NCI-H1105 treated with DMSO at 0.1 percent for 48 hours (cell line): ENCODE measurements at regions not wholly inside any gene's neighbourhood (a gene's known extent, or its start where the extent isn't known, plus 50 kb on each side); places are given as distances from the start of the nearest gene placed in this dataset.

ENCODE experiments used
- DNase-seq: peaks from one replicate; lab custom pipeline; 2025; lab: John Stamatoyannopoulos, UW

DNA sequence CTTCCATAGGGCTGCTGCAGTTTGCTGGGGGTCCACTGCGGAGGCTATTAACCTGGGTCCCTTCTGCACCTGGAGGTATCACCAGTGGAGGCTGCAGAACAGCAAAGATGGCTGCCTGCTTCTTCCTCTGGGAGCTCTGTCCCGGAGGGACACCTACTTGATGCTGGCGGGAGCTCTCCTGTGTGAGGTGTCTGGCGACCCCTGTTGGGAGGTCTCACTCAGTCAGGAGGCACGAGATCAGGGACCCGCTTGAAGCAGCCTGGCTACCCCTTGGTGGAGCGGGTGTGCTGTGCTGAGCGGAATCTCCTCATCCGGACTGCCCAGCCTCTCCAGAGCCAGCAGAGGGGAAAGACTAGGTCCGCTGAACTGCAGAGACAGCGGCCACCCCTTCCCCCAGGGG, 56.0 kb upstream of the CTXND1 start:
- DNase-seq = no peak

DNA sequence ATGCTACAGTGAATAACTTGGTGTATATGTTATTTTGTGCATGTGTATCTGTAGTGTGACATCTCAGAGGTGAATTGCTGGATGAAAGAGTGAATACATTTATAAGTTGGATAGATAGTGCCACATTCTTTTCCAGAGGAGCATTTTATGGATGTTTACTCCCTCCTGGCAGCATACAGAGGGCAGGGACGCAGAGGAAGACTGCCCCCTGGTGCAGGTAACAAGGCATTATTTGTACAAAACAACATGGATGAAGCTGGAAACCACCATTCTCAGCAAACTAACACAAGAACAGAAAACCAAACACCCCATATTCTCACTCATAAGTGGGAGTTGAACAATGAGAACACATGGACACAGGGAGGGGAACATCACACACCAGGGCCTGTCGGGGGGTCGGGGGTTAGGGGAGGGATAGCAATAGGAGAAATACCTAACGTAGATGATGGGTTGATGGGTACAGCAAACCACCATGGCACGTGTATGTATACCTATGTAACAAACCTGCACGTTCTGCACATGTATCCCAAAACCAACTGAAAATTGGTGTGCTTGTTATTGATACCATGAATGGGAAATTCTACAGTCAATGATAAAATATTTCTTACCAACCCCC, 57.9 kb upstream of the CTXND1 start:
- DNase-seq = peak; percentile 5

DNA sequence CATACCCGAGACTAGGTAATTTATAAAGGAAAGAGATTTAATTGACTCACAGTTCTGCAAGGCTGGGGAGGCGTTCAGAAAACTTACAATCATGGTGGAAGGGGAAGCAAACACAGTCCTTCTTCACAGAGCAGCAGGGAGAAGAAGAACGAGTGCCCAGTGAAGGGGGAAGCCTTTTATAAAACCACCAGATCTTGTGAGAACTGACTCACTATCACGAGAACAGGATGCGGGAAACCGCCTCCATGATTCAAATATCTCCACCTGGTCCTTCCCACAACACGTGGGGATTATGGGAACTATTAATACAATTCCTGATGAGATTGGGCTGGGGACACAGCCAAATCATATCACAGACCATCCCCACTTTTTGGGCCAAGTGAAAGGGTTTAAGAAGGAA, 58.8 kb upstream of the CTXND1 start:
- no peak for DNase-seq

DNA sequence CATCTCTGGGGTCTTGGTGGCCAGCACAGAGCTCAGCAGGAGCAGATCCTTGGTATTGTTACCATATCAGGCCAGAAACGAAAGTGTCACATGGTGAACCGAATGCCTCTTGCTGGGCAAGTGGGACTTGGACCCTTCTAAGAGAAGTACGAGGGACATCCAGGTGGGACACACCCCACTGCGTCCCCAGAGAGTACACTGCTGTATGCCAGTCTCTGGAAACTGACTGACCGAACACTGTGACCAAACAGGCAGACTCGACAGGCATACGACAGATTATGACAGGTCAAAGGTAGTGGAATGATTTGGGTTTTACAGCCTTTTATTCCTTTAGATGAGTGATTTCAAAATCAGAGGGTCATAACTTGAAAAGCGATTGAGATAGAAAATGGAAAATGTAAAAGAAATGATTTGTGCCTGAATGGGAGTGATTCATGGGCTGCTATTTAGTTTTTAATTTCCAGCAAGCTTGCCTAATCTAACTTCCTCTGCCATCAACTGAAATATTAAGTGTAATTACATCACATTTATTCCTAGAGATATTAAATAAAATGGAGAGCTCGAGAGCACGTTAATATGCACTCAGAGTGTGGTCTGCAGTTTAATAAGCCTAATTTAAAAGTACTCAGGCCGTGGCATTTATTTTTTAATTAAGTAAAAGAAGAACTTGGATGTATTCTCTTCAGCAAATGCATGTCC, 63.4 kb upstream of the CTXND1 start:
- DNase-seq = no peak

DNA sequence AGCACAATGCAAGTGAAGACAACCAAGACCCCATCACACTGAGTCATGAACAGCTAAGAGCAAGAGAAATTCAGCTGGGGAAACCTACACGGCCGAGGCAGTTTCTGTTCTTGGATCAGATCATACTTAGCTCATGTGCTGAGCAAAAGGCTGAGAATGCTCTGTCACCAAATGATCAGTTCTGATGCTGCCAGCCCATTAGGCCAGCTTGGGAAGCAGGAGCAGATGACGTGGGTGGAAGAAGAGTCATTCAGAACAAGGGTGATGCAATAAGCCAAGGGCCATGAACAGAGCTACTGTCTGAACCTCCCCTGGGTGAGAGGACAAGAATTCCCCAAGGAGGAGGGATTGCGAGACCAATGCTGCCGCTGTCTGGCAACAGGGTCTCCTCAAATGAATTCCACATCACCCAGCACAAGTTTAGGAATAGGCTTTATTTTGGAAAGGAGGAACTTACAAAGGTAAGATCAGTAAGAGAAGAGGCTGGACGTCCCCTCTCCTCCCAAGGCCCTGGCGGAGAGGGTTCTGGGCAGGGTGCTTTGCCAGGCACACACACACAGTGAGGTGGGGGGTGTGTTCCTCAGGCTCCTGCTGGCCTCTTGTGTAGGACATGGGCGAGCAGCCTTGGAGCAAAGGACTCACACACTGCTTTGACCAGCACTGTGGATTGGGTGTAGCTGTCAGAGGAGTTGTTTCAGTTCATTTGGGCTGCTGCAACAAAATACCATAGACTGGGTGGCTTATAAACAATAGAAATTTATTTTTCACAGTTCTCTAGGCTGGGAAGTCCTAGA, 65.6 kb upstream of the CTXND1 start:
- DNase-seq = no peak

DNA sequence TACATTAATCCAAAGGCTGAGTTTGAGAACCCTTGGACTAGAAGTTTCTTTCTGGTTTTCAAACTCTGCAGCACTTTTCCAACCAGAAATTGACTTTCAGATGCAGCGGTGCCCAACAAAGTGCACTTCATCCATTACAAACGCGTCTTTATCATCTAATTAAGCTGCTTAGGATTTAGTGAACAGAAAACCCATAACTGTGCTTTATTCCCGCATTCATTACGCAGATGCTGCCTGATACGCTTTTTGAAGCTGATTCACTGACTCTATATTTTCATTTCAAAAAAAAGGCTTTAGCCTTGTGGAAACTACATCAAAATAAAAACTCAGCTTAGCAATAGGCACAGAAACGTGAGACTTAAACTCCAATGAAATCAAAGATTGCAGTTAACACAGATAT, 69.8 kb upstream of the CTXND1 start:
- DNase-seq = no peak

DNA sequence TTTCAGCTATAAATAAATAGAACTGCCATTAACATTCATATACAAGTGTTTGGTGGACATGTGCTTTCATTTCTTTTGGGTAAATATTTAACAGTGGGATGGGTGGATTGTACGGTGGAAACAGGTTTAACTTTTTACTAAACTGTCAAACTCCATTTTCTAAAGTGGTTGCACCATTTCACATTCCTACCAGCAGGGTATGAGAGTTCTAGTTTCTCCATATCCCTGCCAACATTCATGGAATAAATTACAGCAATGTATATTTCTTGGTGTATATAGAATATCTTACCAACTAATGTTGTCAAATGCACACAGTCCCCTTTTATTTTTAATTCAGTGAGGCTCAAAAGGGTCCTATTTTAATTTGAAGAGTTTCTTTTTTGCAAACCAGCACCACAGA, 71.3 kb upstream of the CTXND1 start:
- DNase-seq = no peak

DNA sequence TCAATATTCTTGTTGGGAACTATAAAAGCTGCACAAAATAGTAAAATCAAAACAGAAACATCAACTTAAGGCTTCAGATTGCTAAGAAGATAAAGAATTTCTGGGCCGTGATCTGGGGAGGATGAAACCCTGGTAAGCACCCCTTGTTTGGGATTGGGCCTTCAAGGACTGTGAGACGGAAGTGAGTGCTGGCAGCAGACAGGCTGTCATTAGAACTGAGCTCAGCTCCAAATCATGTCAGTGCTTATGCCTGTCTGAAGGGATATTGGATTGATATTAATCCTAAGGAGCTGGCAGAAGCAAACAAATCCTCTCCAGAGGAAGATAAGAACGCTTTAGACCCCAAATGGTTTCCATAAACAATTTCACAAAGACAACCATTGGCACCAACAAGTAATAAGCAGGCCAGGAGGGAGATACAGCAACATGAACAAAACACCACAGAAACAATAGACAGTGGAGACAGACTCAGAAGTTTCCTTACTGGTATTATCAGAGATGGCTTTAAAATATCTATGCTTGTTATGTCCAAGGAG, 72.6 kb upstream of the CTXND1 start:
- no peak for DNase-seq

DNA sequence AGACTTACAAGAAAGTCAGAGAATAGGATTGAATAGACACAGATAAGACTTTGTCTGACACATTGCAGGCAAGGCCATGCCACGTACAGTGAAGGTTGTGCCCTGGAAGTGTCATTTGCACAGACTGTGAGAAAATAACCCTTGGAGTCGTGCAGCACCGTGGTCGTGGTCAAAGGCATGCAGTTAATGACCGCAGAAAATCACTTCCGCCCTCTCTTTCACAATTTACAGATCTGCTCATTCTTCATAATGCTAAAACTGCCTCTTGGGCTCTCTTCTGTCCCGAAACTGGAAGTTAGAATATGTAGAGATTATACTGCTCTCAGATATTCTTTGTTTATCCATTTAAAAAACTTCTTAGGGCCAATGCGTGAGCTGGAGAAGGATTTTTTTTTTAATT, 73.2 kb upstream of the CTXND1 start:
- DNase-seq = no peak

DNA sequence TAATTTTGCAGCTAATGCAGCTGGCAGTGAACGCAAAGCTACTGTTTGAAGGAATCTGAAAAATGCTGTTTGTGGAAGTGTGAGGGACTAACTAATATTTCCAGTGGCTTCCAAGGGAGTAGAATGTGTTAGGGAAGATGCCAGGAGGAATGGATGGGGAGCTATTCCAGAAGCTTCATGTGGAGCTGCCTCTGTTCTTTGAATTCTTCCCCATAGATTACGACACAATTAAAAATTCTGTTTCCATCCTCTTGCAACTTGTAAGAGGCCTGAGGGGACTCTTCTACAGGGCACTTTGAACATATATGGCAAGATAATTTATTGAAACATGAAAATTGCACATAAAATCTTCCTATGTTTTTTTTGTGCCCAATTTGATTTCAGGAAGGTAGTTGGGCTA, 74.3 kb upstream of the CTXND1 start:
- no peak for DNase-seq

DNA sequence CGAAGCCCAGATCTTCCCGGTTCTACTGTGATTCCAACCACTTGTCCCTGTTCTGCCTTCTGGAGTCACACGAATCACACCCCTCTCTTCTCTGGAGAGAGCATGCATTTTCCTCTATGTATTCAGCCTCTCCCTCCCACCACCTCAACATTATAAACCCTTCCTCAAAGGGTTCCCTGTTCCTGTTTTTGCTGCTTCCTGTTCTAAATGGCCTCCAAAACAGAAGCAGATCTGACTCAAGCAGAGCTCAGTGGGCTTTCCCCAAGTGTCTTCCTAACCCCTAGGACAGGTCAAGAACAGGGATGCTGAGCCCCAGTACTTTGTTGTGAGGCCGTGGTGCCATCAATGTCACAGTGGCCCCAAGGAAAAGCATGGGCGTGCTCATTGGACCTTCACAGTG, 75.7 kb upstream of the ARNT2 start:
- no peak for DNase-seq

DNA sequence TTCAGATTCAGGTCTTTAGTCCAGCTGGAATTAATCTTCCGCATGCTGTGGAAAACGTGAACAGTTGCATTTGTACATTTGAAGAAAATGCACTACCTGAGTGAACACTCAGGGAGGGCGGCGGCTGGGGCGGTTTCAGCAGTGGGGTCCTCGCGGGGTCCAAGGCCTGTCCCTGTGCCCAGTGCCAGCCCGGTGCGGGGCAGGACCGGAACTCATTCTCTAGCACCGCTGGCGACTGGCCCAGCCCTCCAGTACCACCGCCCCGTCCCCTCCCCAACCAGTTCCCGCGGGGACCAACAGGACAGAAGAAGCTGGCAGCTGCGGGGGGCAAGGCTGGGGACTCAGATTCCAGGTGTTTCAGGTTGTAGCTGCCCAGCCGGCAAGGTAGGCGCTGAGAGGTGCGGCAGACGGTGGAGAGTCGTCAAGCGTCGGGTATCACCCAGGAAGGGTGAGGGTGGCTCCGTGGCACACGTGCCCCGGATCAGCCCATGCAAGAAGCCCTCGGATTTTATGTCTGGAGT, 72.2 kb upstream of the ARNT2 start:
- no peak for DNase-seq

DNA sequence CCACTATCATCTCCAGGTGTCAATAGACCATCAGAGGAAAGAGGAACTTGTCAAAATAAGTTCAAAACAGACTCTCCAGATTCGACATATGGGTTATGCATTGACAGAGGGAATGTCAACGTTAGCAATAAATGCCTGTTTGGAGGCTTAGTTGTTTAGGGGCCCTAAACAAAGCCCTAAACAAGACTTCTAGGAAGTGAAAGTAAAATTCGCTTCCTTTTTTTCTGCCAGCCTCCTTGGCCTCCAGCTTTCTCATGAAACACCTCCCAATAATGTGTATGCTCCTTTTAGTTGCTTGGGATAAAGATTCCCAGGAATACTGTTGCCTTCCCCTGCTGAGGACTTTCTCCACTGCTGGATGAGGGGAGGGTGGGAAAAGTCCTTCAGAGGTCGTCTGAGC, 70.9 kb upstream of the ARNT2 start:
- DNase-seq = no peak

DNA sequence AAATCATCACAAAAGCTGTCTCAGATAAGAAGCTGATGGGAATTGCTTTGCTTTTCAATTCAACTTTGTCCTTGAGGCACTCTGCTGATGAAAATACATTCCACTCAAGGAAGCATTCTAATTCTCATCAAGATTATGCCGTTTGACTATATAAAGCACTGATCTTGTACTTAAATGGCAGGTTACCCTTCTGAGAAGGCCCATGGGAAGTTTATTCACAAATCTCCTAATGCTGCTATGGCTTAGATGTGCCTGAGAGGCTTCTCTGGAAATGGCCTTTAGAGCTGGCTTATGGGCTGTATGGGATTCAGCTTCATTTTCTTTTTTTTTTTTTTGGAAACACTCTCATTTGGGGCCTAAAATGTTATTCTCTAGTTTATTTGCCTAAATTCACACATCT, 69.7 kb upstream of the ARNT2 start:
- DNase-seq = no peak

DNA sequence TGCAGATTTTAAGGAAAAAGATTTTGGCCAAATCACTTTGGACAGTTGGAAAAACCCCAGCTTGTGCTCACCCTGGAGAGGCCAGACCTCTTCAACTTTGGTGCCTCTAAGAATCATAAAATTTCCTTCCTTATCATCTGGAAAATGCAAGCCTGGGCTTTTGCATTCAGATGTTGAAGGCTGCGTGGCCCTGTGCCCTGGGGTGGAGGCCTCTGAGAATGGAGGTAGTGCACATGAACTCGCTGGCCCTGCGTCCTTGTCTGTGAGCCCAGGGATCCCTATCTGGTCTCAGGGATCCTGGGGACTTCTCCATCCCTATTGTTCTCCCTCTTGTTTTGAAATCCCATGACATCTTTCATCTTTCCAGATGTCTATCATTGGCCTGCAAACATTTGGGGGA, 64.6 kb upstream of the ARNT2 start:
- no peak for DNase-seq

DNA sequence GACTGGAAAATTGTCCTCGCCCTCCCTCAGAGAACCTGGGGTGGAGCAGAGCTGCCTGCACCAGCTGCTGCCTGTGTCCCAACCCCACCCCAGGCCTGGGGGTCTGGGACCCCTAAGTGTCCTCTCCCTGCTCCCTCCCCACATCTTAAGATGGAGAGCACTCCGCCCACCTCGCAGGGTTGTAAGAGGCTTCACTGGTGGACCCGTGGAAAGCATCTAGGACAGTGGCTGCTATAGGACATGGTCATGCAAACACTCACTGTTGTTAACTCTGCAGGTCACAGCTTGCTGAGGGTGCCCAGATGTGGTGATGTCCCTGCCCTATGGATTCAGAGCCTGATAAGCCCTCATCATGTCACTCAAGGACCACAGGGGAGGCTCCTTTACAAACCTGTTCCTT, 62.0 kb upstream of the ARNT2 start:
- no peak for DNase-seq

DNA sequence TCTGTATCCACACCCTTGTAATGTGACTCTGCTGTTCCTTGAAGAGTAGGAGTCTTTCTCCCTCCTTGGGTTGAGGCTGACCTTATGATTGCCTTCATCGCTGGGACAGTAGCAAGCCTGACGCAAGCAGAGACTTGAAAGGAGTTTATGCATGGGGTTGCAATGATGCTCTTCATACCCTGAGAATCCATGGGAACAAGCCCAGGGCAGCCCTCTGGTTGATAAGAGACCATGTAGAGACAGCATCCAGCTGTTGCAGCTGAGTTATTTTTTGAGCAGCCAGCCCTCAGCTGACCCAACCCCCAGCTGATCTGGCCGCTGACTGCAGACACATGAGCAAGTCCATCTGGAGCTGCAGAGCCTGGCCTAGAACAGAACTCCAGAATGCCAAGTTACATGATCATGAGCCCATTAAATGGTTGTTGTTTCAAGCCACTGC, 60.6 kb upstream of the ARNT2 start:
- no peak for DNase-seq

DNA sequence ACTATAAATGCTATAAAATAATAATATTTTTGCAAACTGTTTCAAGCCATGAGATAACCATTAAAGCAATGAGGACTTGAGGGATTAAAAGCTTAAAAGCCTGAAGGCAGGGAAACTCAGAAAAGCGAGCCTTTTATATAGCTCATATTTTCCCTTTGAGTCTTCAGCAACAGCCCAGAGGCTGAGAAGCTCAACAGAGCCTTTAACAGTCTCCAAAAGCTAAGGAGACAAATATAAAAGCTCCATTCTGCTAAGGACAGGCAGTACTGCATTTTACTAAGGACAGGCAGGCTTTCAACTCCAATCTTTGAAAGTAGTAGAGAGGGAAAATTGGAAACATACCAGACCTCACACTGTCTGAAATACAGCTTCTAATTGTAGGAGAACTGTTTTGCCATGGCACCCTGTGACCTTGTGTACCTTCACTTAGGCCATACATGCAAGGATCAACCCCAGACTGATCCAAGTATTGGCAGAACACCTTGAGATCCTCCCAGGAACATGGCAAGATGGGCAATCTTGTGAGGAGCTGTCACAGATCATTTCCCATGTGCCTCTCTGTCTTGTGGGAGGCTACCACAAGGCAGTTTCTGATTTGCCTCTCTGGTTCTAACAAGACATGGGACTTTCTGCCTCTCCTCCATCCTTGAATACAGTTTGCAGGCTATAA, 53.1 kb upstream of the ARNT2 start:
- DNase-seq = no peak
